Pancreas (tissue), 10 donors: ENCODE measurements at regions not wholly inside any gene's neighbourhood (a gene's known extent, or its start where the extent isn't known, plus 50 kb on each side); places are given as distances from the start of the nearest gene placed in this dataset.
A peak's percentile ranks its signal among the peaks of the same experiment; 100 is the strongest.
"Not testable (repeated sequence)": the region's sequence is repeated elsewhere in the genome, so short reads cannot be mapped to it uniquely, and the experiment has no call there.

ENCODE experiments used
- ATAC-seq, 4 donors: fragments of 200-7000 bp; cut with Tn5 transposase; one replicate each; pipeline versions ENCODE4 v1.8.0 to v1.9.1; 2020; ENCODE audit warnings: mild to moderate bottlenecking in 4 of 4, moderate library complexity in 4 of 4
- DNase-seq, 6 donors: peaks; one replicate each; pipeline ENCODE4 v3.0.0-alpha.2; 2020
- FAIRE-seq: peaks from 2 replicates; lab custom pipeline; 2012; peaks lifted over from hg19 to GRCh38; lab: Jason Lieb, UNC
- H3K27ac ChIP-seq, 4 donors: fragments of 200-600 bp; sonication (generic); 1 replicate in 3 of 4; 2 replicates in 1 of 4; pipeline versions ENCODE4 v1.5.0 to v1.8.0; 2020
- H3K27me3 ChIP-seq, 4 donors: fragments of 200-600 bp; one replicate each; pipeline ENCODE4 v1.8.0; 2021
- H3K36me3 ChIP-seq, 3 donors: fragments of 200-600 bp; sonication (generic) in 1 of 3; one replicate each; pipeline versions ENCODE4 v1.5.0 to v1.8.0; 2020 to 2021
- H3K4me1 ChIP-seq, 3 donors: fragments of 200-600 bp; one replicate each; pipeline ENCODE4 v1.8.0; 2021
- H3K4me3 ChIP-seq, 4 donors: fragments of 200-600 bp; sonication (generic) in 2 of 4; one replicate each; pipeline versions ENCODE4 v1.5.0 to v1.8.0; 2020 to 2021
- H3K9me3 ChIP-seq, 4 donors: fragments of 200-600 bp; one replicate each; pipeline ENCODE4 v1.8.0; 2021
- CTCF ChIP-seq, 4 donors: fragments of 200-600 bp; sonication (generic) in 3 of 4; IDR thresholded peaks; one replicate each; pipeline versions ENCODE4 v1.5.0 to v1.8.0; 2021; ENCODE audit warnings: antibody characterized with exemption in 4 of 4
- WGBS, 2 donors: extraction: QIAGEN DNeasy Blood & Tissue Kit; methylation state at CpG; one replicate each; pipeline ENCODE4 v1.1.7; 2013; 5-methylcytosine and 5-hydroxymethylcytosine counted together
- intact Hi-C, 3 donors: fragments of 100-400 bp; cut with DNase I; formaldehyde crosslinking; loops; one replicate each; pipeline versions ENCODE4 v1.11.1 to v1.14.2; 2022
- donor health status: healthy with polysubstance abuse.
- donor health status: DM: no; HTN: no; CAD: no; lungs with moderate emphysema.
- donor health status: DM: no; HTN: no; CAD: no.
- donor health status: control.
- donor health status: control.
- donor health status: Bipolar disorder and iron deficiency.
- donor health status: DM: yes; HTN: yes; CAD: no.
- donor health status: DM: no; HTN: no; CAD: no.
- donor health status: DM: no; HTN: no; CAD: no.
- donor health status: DM: yes; HTN: yes; CAD: no.

GRCh38 chr7:121730869-121731268 is 142.1 kb upstream of the PTPRZ1 start:
- Histone ChIP-seq H3K9me3 (no peaks in the 10 kb centered on the region), H3K4me3 (no peak overlapping the region), H3K27me3 (no peaks in the 10 kb centered on the region), H3K27ac (no peak overlapping the region), H3K4me1 (no peaks in the 10 kb centered on the region), H3K36me3 (no peaks in the 10 kb centered on the region)
- no peak for FAIRE-seq
- DNase-seq, result no peak
- ATAC-seq, result no peak
- intact Hi-C loops, result no loop called here
- no peak for TF ChIP-seq CTCF (IDR thresholded peaks at IDR 0.05)

GRCh38 chr7:121714559-121715303 is 158.2 kb upstream of the PTPRZ1 start:
- Histone ChIP-seq H3K4me1 (peaks cover 24 to 32% (median 27%) of the 10 kb centered on the region in 3 donors), H3K36me3 (no peaks in the 10 kb centered on the region), H3K27ac (peak overlapping the region; percentile 45 to 82 (median 68)), H3K9me3 (no peaks in the 10 kb centered on the region), H3K4me3 (no peak overlapping the region), H3K27me3 (no peaks in the 10 kb centered on the region)
- no peak for TF ChIP-seq CTCF (IDR thresholded peaks at IDR 0.05)
- DNase-seq, result peak in 3 of 6 donors; percentile 61 to 71 (median 62)
- WGBS, 2 donors, result 7 to 9% methylated on average over 3 of the region's 3 CpGs
- ATAC-seq, result peak; percentile 98 to 99 (median 98)
- intact Hi-C loops, result no loop called here
- peak; percentile 37 for FAIRE-seq

GRCh38 chr7:121712961-121713360 is 160.0 kb upstream of the PTPRZ1 start:
- intact Hi-C loops, ATAC-seq, H3K4me3 ChIP-seq, H3K9me3 ChIP-seq, H3K27ac ChIP-seq, H3K36me3 ChIP-seq, H3K27me3 ChIP-seq, FAIRE-seq: not testable (repeated sequence)
- 65 to 72% methylated on average over 5 of the region's 5 CpGs for WGBS, 2 donors
- H3K4me1 ChIP-seq, result peaks cover 16 to 32% (median 20%) of the 10 kb centered on the region in 3 donors
- DNase-seq, result peak in 3 of 6 donors; percentile 17 to 56 (median 25)

DNA sequence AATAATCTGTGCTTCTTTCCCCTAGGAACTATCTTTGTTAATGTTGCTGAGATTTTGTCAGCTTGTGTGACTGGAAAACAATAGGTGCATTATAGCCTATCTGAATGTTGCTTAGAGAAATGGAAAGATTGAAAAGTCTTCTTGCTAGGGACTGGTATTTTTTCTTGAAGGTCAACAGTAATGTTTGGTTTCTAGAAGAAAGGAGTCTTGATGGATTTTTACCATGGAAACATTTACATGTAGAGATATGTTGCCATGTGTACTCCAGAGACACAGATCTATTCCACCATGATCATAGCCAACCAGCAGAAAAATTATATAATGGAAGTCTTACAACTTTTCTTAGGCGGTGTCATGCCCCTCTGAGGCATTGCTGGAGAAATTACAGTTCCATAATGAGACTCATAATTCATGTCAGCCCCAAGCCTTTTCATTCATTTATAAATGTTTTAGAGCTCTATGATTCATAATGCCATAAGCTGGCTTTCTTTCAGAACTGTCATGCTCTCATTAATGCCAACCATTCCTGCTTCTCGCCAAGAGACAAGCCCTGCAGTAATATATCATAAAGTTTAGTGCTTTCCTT is 175.1 kb upstream of the PTPRZ1 start:
- WGBS, 2 donors, result 67 to 69% methylated on average over 2 of the region's 2 CpGs
- Histone ChIP-seq H3K27ac (no peak overlapping the region), H3K9me3 (no peaks in the 10 kb centered on the region), H3K4me1 (no peaks in the 10 kb centered on the region), H3K4me3 (no peak overlapping the region), H3K36me3 (no peaks in the 10 kb centered on the region), H3K27me3 (no peaks in the 10 kb centered on the region)
- intact Hi-C loops, result no loop called here
- no peak for TF ChIP-seq CTCF (IDR thresholded peaks at IDR 0.05)
- ATAC-seq (no peak), DNase-seq (no peak), FAIRE-seq (no peak)

- no peak for DNase-seq
- Histone ChIP-seq H3K9me3 (no peaks in the 10 kb centered on the region), H3K4me3 (no peak overlapping the region), H3K27ac (no peak overlapping the region), H3K4me1 (no peaks in the 10 kb centered on the region), H3K36me3 (no peaks in the 10 kb centered on the region), H3K27me3 (no peaks in the 10 kb centered on the region)
- 94 to 100% methylated on average over 1 of the region's 1 CpG for WGBS, 2 donors
- TF ChIP-seq CTCF (IDR thresholded peaks at IDR 0.05), result no peak
- intact Hi-C loops, result no loop called here
- FAIRE-seq, result no peak
- no peak for ATAC-seq
Observed at GRCh38 chr7:121696954-121697353, 176.0 kb upstream of the PTPRZ1 start.
